Coronary artery (tissue), 2 donors: ENCODE measurements at regions not wholly inside any gene's neighbourhood (a gene's known extent, or its start where the extent isn't known, plus 50 kb on each side); places are given as distances from the start of the nearest gene placed in this dataset.

Source experiments
- DNase-seq: peaks from one replicate; pipeline ENCODE4 v3.0.0-alpha.2; 2017; ENCODE audit warnings: low spot score
- H3K27ac ChIP-seq, 2 donors: fragments of 200-600 bp; sonication (generic); one replicate each; pipeline ENCODE4 v1.5.1; 2016 to 2019
- H3K4me3 ChIP-seq: fragments of 200-600 bp; sonication (generic); 2 replicates; pipeline ENCODE4 v1.5.1; 2016; ENCODE audit warnings: mild to moderate bottlenecking, moderate library complexity
- CTCF ChIP-seq: fragments of 200-600 bp; sonication (generic); IDR thresholded peaks from one replicate; pipeline ENCODE4 v1.5.1; 2019; ENCODE audit warnings: antibody characterized with exemption

- DNase-seq, result no peak
- Histone ChIP-seq H3K4me3 (no peak overlapping the region), H3K27ac (no peak overlapping the region)
- no peak for TF ChIP-seq CTCF
Measured at GRCh38 chr15:81562986-81563385, 189.0 kb upstream of the TMC3 start.

- Histone ChIP-seq H3K27ac (no peak overlapping the region), H3K4me3 (no peak overlapping the region)
- no peak for TF ChIP-seq CTCF
- DNase-seq, result no peak
Measured at GRCh38 chr15:81560405-81560804, 186.4 kb upstream of the TMC3 start.

GRCh38 chr15:81558056-81558455, 184.0 kb upstream of the TMC3 start:
- no peak for DNase-seq
- no peak for TF ChIP-seq CTCF
- H3K27ac ChIP-seq, result no peak overlapping the region

GRCh38 chr15:81555346-81555745, 181.3 kb upstream of the TMC3 start:
- Histone ChIP-seq H3K4me3 (no peak overlapping the region), H3K27ac (no peak overlapping the region)
- DNase-seq, result no peak
- TF ChIP-seq CTCF, result no peak

More at GRCh38 chr15:81558056-81558455, 184.0 kb upstream of the TMC3 start:
- no peak overlapping the region for H3K4me3 ChIP-seq

DNA sequence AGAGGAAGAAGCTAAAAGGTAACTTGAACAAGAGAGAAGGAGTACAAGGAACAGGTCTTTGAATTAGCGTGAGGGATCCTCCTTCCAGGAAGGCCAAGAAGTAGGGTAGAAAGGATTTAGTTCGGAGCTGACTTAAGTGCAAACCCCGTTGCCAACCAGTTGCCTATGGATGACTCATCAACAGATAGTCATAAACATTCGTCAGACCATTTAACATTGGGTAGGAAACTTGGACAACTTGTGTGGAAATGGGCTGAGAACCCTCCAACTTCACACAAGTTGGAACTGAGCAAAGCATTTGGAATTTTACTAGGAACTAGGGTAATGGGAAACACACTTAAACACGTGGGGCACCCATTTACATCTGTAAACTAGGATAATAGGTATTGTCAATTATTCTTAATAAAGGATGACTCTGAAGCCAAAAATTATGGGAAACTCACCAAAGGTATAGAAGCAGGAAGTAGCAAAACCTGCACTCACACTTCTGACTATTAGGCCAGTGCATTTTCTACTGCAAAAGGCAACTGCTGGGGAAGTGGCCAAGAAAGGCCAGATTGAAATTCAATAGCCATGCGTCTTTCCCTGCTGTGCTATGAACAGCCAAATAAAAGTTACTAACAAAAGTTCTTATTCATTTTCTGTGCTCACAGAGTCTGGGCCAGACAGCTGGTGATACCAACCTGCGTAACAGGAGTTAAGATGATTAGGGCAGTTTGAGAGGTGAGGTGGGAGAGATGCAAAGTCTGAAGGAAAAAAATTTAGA, 174.5 kb upstream of the TMC3 start:
- DNase-seq, result no peak
- Histone ChIP-seq H3K4me3 (no peak overlapping the region), H3K27ac (no peak overlapping the region)
- no peak for TF ChIP-seq CTCF

DNA sequence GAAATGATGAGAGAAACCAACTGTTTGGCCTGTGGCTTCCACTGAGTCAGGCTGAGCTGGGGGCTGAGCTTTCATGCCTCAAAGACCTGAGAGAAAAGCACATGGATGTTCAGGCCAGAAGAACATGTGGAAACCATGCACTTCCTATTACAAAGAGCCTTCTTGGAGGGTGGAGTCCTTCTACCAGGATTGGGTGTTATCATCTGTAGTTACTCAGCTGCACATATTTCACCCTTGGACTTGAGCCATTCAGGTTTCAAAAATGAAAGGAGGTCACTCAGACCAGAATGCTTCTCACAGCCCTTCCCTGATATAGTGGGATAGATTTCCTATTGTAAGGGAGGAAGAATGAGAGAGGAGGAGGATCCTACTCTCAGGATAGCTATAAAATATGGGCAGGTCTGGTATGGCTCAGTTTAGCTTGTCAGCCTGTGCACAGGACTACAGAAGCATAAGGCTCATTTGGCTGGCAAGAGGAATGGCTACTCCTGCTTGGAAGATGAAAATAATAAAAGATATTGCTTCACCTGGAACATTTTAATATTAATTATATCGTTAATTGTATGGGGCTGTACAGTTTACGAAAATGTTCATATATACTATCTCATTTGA, 173.6 kb upstream of the TMC3 start:
- DNase-seq, result no peak
- Histone ChIP-seq H3K27ac (no peak overlapping the region), H3K4me3 (no peak overlapping the region)
- no peak for TF ChIP-seq CTCF

DNA sequence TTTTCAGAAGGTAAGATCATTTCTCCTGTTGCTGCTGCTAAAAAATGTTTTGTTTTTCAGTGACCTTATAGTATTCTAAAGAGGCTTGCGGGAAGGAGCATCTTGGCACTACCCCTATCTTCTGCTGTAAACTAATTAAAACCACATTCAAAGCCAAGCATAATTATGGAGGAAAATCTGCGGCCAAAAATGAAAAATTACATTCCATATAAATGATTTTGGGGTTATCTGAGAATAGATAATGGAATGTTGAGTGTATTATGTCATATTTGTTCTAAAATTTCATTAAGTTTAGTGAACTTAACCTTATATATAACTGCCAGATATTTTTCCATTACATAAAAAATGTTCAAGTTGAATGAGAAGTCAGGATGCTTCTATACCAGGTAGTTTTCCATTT, 170.4 kb upstream of the TMC3 start:
- TF ChIP-seq CTCF, result no peak
- DNase-seq, result no peak
- Histone ChIP-seq H3K4me3 (no peak overlapping the region), H3K27ac (no peak overlapping the region)
